Glutamatergic neuron (in vitro differentiated cells): ENCODE measurements at regions not wholly inside any gene's neighbourhood (a gene's known extent, or its start where the extent isn't known, plus 50 kb on each side); places are given as distances from the start of the nearest gene placed in this dataset.

Source experiments
- DNase-seq: peaks from one replicate; pipeline ENCODE4 v3.0.0; 2022
- H3K27ac Mint-ChIP-seq: one replicate; pipeline ENCODE4 v1.8.0; 2020; ENCODE audit warnings: mild to moderate bottlenecking, mixed read lengths, inconsistent platforms; ENCODE audit not compliant: unreplicated experiment
- H3K27me3 Mint-ChIP-seq: one replicate; pipeline ENCODE4 v1.8.0; 2020; ENCODE audit warnings: mild to moderate bottlenecking, moderate library complexity, mixed read lengths, inconsistent platforms; ENCODE audit not compliant: unreplicated experiment
- H3K36me3 Mint-ChIP-seq: one replicate; pipeline ENCODE4 v1.8.0; 2020; ENCODE audit warnings: mild to moderate bottlenecking, mixed read lengths, inconsistent platforms; ENCODE audit not compliant: unreplicated experiment
- H3K4me1 Mint-ChIP-seq: one replicate; pipeline ENCODE4 v1.8.0; 2020; ENCODE audit warnings: mild to moderate bottlenecking, low read depth, mixed read lengths, inconsistent platforms; ENCODE audit not compliant: unreplicated experiment
- H3K4me3 Mint-ChIP-seq: one replicate; pipeline ENCODE4 v1.8.0; 2020; ENCODE audit warnings: mild to moderate bottlenecking, mixed read lengths, inconsistent platforms; ENCODE audit not compliant: unreplicated experiment
- H3K9me3 Mint-ChIP-seq: one replicate; pipeline ENCODE4 v1.8.0; 2020; ENCODE audit warnings: mild to moderate bottlenecking, moderate library complexity, mixed read lengths, inconsistent platforms; ENCODE audit not compliant: unreplicated experiment
- CTCF ChIP-seq: fragments of 200-600 bp; sonication (generic); IDR thresholded peaks from one replicate; pipeline ENCODE4 v1.5.0; 2021; ENCODE audit not compliant: partially characterized antibody, unreplicated experiment

DNA sequence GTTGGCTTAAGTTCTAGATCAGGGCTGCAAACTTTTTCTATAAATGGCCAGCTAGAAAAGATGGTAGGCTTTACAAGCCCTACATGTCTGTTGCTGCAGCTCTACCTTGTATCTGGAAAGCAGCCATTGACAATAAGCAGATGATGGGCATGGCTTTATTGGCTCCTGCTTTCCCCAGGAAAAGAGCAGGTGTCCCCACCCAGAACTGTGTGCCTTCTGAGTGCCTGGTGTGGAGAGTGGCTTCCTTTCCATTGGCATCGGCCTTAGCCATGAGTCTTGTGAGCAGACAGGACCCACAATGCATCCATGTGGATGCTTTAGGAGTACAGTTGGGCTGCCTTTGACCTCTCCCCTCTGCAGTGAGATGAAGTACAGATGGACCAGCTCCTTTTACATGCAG lies 120.2 kb downstream of the CD8B2 start:
- Mint-ChIP-seq H3K27me3 (no peaks in the 10 kb centered on the region), H3K4me3 (no peak overlapping the region), H3K4me1 (peaks cover 2% of the 10 kb centered on the region), H3K36me3 (peaks cover 5% of the 10 kb centered on the region), H3K9me3 (peaks cover 1% of the 10 kb centered on the region), H3K27ac (no peak overlapping the region)
- no peak for TF ChIP-seq CTCF
- no peak for DNase-seq

DNA sequence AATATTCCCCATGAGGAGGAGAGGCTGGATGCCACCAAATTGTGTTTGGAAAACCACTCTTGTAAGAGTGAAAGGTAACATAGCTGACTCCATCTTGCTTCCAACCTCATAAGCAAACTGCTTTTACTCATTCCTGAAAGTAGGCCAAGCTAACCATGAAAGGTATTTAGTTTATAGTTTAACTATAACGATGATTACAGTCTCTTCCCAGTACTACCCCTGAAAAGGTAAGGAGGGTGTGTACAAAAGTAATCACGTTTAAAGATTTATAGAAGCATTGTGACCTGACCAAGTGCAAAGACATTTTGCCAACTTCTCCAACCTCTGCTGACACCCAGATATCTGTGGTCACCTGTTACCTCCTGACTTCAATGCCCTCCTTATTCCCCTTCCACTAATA lies 122.6 kb downstream of the CD8B2 start:
- DNase-seq, result no peak
- Mint-ChIP-seq H3K36me3 (no peaks in the 10 kb centered on the region), H3K27me3 (no peaks in the 10 kb centered on the region), H3K9me3 (no peaks in the 10 kb centered on the region), H3K4me3 (no peak overlapping the region), H3K4me1 (no peaks in the 10 kb centered on the region), H3K27ac (no peak overlapping the region)
- no peak for TF ChIP-seq CTCF

- Mint-ChIP-seq H3K27ac (no peak overlapping the region), H3K4me3 (no peak overlapping the region), H3K4me1 (peaks cover 7% of the 10 kb centered on the region), H3K9me3 (peaks cover 1% of the 10 kb centered on the region), H3K36me3 (no peaks in the 10 kb centered on the region), H3K27me3 (no peaks in the 10 kb centered on the region)
- no peak for DNase-seq
- no peak for TF ChIP-seq CTCF
These were observed 127.5 kb downstream of the CD8B2 start for GRCh38 chr2:106614511-106615291.

GRCh38 chr2:106618614-106619013 lies 131.4 kb downstream of the CD8B2 start:
- Mint-ChIP-seq H3K27me3 (no peaks in the 10 kb centered on the region), H3K4me3 (no peak overlapping the region), H3K4me1 (peaks cover 7% of the 10 kb centered on the region), H3K36me3 (no peaks in the 10 kb centered on the region), H3K27ac (peak overlapping the region; percentile 78), H3K9me3 (peaks cover 1% of the 10 kb centered on the region)
- DNase-seq, result no peak
- no peak for TF ChIP-seq CTCF

DNA sequence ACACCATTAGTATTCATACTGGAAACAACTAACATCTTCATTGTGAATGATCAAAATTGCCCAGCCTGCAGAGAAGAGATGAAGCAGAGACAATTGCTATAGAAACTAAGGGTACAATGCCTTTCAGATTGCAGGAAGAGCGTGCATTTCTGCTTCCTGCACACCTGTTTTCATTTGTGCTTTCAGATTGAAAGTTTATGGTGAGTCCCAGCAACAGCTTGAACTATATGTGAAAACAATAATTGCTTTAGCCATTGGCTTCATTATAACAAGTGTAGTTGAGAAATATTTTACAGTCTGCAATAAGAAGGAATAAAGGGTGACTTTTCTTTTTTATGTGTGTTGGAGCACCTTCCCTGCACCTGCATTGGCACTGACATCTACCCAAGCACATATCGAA lies 136.3 kb downstream of the CD8B2 start:
- DNase-seq, result no peak
- H3K4me1 Mint-ChIP-seq, result peaks cover 3% of the 10 kb centered on the region
- H3K27ac Mint-ChIP-seq, result no peak overlapping the region
- no peaks in the 10 kb centered on the region for H3K27me3 Mint-ChIP-seq
- H3K9me3 Mint-ChIP-seq, result peaks cover 7% of the 10 kb centered on the region
- H3K4me3 Mint-ChIP-seq, result no peak overlapping the region
- TF ChIP-seq CTCF, result no peak
- peaks cover 6% of the 10 kb centered on the region for H3K36me3 Mint-ChIP-seq
